Stimulated activated CD8-positive, alpha-beta memory T cell treated with anti-CD3 and anti-CD28 coated beads, Interleukin-7, amount 100 ng/mL, for 48 hours (primary cell): ENCODE measurements at regions not wholly inside any gene's neighbourhood (a gene's known extent, or its start where the extent isn't known, plus 50 kb on each side); places are given as distances from the start of the nearest gene placed in this dataset.

Experiments
- DNase-seq, 2 donors: peaks; one replicate each; pipeline ENCODE4 v3.0.0-alpha.2; 2020; ENCODE audit warnings: low read depth in 1 of 2; ENCODE audit errors: extremely low read depth in 1 of 2

- DNase-seq: no peak
These were observed 477.2 kb downstream of the GPAM start for GRCh38 chr10:111706331-111706730.

- DNase-seq: no peak
These were observed 476.5 kb downstream of the GPAM start for GRCh38 chr10:111707076-111707475.

- no peak for DNase-seq
These were observed 474.0 kb downstream of the GPAM start for GRCh38 chr10:111709603-111710002.

GRCh38 chr10:111716032-111716431 lies 467.5 kb downstream of the GPAM start:
- no peak for DNase-seq

- DNase-seq: no peak
These were observed 459.4 kb downstream of the GPAM start for GRCh38 chr10:111724121-111724520.

- no peak for DNase-seq
These were observed 458.5 kb downstream of the GPAM start for GRCh38 chr10:111725050-111725449.

GRCh38 chr10:111732166-111732785 lies 451.3 kb downstream of the GPAM start:
- no peak for DNase-seq

- no peak for DNase-seq
These were observed 444.3 kb downstream of the GPAM start for GRCh38 chr10:111739125-111739873.

- no peak for DNase-seq
These were observed 443.8 kb downstream of the GPAM start for GRCh38 chr10:111739874-111740139.

- DNase-seq: no peak
These were observed 437.6 kb downstream of the GPAM start for GRCh38 chr10:111745982-111746381.

GRCh38 chr10:111747751-111748150 lies 435.8 kb downstream of the GPAM start:
- DNase-seq: no peak

GRCh38 chr10:111748184-111748583 lies 435.4 kb downstream of the GPAM start:
- DNase-seq: no peak

GRCh38 chr10:111750165-111750849 lies 433.3 kb downstream of the GPAM start:
- DNase-seq: no peak

- no peak for DNase-seq
These were observed 427.1 kb downstream of the GPAM start for GRCh38 chr10:111756217-111757061.

GRCh38 chr10:111758593-111758992 lies 425.0 kb downstream of the GPAM start:
- no peak for DNase-seq

GRCh38 chr10:111762114-111762513 lies 421.5 kb downstream of the GPAM start:
- DNase-seq: no peak

GRCh38 chr10:111765216-111765615 lies 418.3 kb downstream of the GPAM start:
- DNase-seq: no peak

- no peak for DNase-seq
These were observed 417.1 kb downstream of the GPAM start for GRCh38 chr10:111766464-111766863.

GRCh38 chr10:111767661-111768060 lies 415.9 kb downstream of the GPAM start:
- DNase-seq: no peak

GRCh38 chr10:111773950-111774349 lies 409.6 kb downstream of the GPAM start:
- DNase-seq: no peak

GRCh38 chr10:111774486-111774885 lies 409.1 kb downstream of the GPAM start:
- DNase-seq: no peak
